Skeletal muscle cell (primary cell): ENCODE measurements at regions not wholly inside any gene's neighbourhood (a gene's known extent, or its start where the extent isn't known, plus 50 kb on each side); places are given as distances from the start of the nearest gene placed in this dataset.

ENCODE experiments used
- DNase-seq: peaks from one replicate; pipeline ENCODE4 v3.0.0-alpha.2; 2010; ENCODE audit warnings: low read depth
- H3K4me3 ChIP-seq: 2 replicates; pipeline ENCODE4 v1.5.1; 2011; ENCODE audit warnings: low read depth, mild to moderate bottlenecking, control low read depth, low read length, moderate library complexity

- no peak for DNase-seq
- H3K4me3 ChIP-seq: no peak overlapping the region
Observed at GRCh38 chr1:10892138-10893065, 96.0 kb upstream of the CASZ1 start.

- H3K4me3 ChIP-seq: no peak overlapping the region
- DNase-seq: no peak
Observed at GRCh38 chr1:10895621-10896020, 99.2 kb upstream of the CASZ1 start.

GRCh38 chr1:10896673-10897072 is 100.2 kb upstream of the CASZ1 start:
- no peak for DNase-seq

GRCh38 chr1:10897321-10897980 is 101.0 kb upstream of the CASZ1 start:
- no peak for DNase-seq
- H3K4me3 ChIP-seq: no peak overlapping the region

More at GRCh38 chr1:10896673-10897072, 100.2 kb upstream of the CASZ1 start:
- H3K4me3 ChIP-seq: no peak overlapping the region

- no peak for DNase-seq
- no peak overlapping the region for H3K4me3 ChIP-seq
Observed at GRCh38 chr1:10897981-10898728, 101.7 kb upstream of the CASZ1 start.

- H3K4me3 ChIP-seq: no peak overlapping the region
- DNase-seq: no peak
Observed at GRCh38 chr1:10898921-10899320, 102.5 kb upstream of the CASZ1 start.

- DNase-seq: no peak
- H3K4me3 ChIP-seq: no peak overlapping the region
Observed at GRCh38 chr1:10899490-10900250, 103.2 kb upstream of the CASZ1 start.

GRCh38 chr1:10900251-10900651 is 103.8 kb upstream of the CASZ1 start:
- no peak overlapping the region for H3K4me3 ChIP-seq
- no peak for DNase-seq

GRCh38 chr1:10900691-10901090 is 104.2 kb upstream of the CASZ1 start:
- H3K4me3 ChIP-seq: no peak overlapping the region
- no peak for DNase-seq

GRCh38 chr1:10901091-10901890 is 104.8 kb upstream of the CASZ1 start:
- no peak for DNase-seq
- no peak overlapping the region for H3K4me3 ChIP-seq

GRCh38 chr1:10901891-10902805 is 105.7 kb upstream of the CASZ1 start:
- no peak for DNase-seq
- no peak overlapping the region for H3K4me3 ChIP-seq

- H3K4me3 ChIP-seq: no peak overlapping the region
- no peak for DNase-seq
Observed at GRCh38 chr1:10903421-10903820, 107.0 kb upstream of the CASZ1 start.

- DNase-seq: no peak
- no peak overlapping the region for H3K4me3 ChIP-seq
Observed at GRCh38 chr1:10903821-10904220, 107.4 kb upstream of the CASZ1 start.

- no peak for DNase-seq
Observed at GRCh38 chr1:10904396-10905358, 107.8 kb upstream of the TARDBP start.

GRCh38 chr1:10905841-10906655 is 106.4 kb upstream of the TARDBP start:
- DNase-seq: no peak
- no peak overlapping the region for H3K4me3 ChIP-seq

More at GRCh38 chr1:10904396-10905358, 107.8 kb upstream of the TARDBP start:
- H3K4me3 ChIP-seq: no peak overlapping the region
